Smooth muscle cell (in vitro differentiated cells): ENCODE measurements at regions not wholly inside any gene's neighbourhood (a gene's known extent, or its start where the extent isn't known, plus 50 kb on each side); places are given as distances from the start of the nearest gene placed in this dataset.

ENCODE experiments used
- DNase-seq: peaks from one replicate; lab custom pipeline; 2025; ENCODE audit not compliant: unreplicated experiment; lab: John Stamatoyannopoulos, UW
- H2AFZ ChIP-seq: fragments of 200-600 bp; sonication (generic); 2 replicates; pipeline ENCODE4 v1.6.0; 2016; ENCODE audit warnings: antibody characterized with exemption, low read depth, mild to moderate bottlenecking
- H3F3A ChIP-seq: fragments of 200-600 bp; sonication (generic); 2 replicates; pipeline ENCODE4 v1.6.0; 2017; ENCODE audit warnings: antibody characterized with exemption, low read depth
- H3K27ac ChIP-seq: fragments of 200-600 bp; sonication (generic); 2 replicates; pipeline ENCODE4 v1.5.1; 2016; ENCODE audit warnings: low read depth, mild to moderate bottlenecking
- H3K27me3 ChIP-seq: fragments of 200-600 bp; sonication (generic); 2 replicates; pipeline ENCODE4 v1.6.1; 2016; ENCODE audit warnings: low read depth, mild to moderate bottlenecking
- H3K36me3 ChIP-seq: fragments of 200-600 bp; sonication (generic); 2 replicates; pipeline ENCODE4 v1.5.1; 2016; ENCODE audit warnings: low read depth
- H3K4me1 ChIP-seq: fragments of 200-600 bp; sonication (generic); 2 replicates; pipeline ENCODE4 v1.5.1; 2016; ENCODE audit warnings: low read depth
- H3K4me2 ChIP-seq: fragments of 200-600 bp; sonication (generic); 2 replicates; pipeline ENCODE4 v1.6.0; 2016; ENCODE audit warnings: mild to moderate bottlenecking
- H3K4me3 ChIP-seq: fragments of 200-600 bp; sonication (generic); 2 replicates; pipeline ENCODE4 v1.5.1; 2016; ENCODE audit warnings: mild to moderate bottlenecking
- H3K79me2 ChIP-seq: fragments of 200-600 bp; sonication (generic); 2 replicates; pipeline ENCODE4 v1.6.0; 2016; ENCODE audit warnings: low read depth, mild to moderate bottlenecking
- H3K9ac ChIP-seq: fragments of 200-600 bp; sonication (generic); 2 replicates; pipeline ENCODE4 v1.6.0; 2016; ENCODE audit warnings: low read depth
- H3K9me3 ChIP-seq: fragments of 200-600 bp; sonication (generic); replicated peaks from 2 replicates; pipeline ENCODE4 v1.5.1; 2016; ENCODE audit warnings: low read depth
- H4K20me1 ChIP-seq: fragments of 200-600 bp; sonication (generic); 2 replicates; pipeline ENCODE4 v1.6.0; 2016; ENCODE audit warnings: low read depth
- WGBS: methylation state at CpG from one replicate; pipeline ENCODE4 v1.1.7; 2016; ENCODE audit warnings: low lambda C conversion rate; 5-methylcytosine and 5-hydroxymethylcytosine counted together
- TF ChIP-seq, protein P1 (sequence below): fragments of 200-600 bp; sonication (generic); IDR thresholded peaks from 2 replicates; pipeline ENCODE4 v1.5.1; 2017; ENCODE audit warnings: borderline replicate concordance, mild to moderate bottlenecking, antibody characterized with exemption; ENCODE audit not compliant: insufficient read depth, poor library complexity, severe bottlenecking

- TF ChIP-seq, protein P1, sequence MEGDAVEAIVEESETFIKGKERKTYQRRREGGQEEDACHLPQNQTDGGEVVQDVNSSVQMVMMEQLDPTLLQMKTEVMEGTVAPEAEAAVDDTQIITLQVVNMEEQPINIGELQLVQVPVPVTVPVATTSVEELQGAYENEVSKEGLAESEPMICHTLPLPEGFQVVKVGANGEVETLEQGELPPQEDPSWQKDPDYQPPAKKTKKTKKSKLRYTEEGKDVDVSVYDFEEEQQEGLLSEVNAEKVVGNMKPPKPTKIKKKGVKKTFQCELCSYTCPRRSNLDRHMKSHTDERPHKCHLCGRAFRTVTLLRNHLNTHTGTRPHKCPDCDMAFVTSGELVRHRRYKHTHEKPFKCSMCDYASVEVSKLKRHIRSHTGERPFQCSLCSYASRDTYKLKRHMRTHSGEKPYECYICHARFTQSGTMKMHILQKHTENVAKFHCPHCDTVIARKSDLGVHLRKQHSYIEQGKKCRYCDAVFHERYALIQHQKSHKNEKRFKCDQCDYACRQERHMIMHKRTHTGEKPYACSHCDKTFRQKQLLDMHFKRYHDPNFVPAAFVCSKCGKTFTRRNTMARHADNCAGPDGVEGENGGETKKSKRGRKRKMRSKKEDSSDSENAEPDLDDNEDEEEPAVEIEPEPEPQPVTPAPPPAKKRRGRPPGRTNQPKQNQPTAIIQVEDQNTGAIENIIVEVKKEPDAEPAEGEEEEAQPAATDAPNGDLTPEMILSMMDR, result no peak
- no peaks in the 10 kb centered on the region for H3K9me3 ChIP-seq
- no peaks in the 10 kb centered on the region for H3K79me2 ChIP-seq
- H3K4me2 ChIP-seq, result no peak overlapping the region
- no peaks in the 10 kb centered on the region for H3K36me3 ChIP-seq
- no peak overlapping the region for H3K9ac ChIP-seq
- peaks cover 24% of the 10 kb centered on the region for H3F3A ChIP-seq
- 98% methylated on average over 3 of the region's 3 CpGs for WGBS
- H3K27me3 ChIP-seq, result no peaks in the 10 kb centered on the region
- H3K27ac ChIP-seq, result no peak overlapping the region
- DNase-seq, result no peak
- H3K4me1 ChIP-seq, result peaks cover 4% of the 10 kb centered on the region
- H3K4me3 ChIP-seq, result no peak overlapping the region
- H2AFZ ChIP-seq, result no peak overlapping the region
- no peaks in the 10 kb centered on the region for H4K20me1 ChIP-seq
Measured at GRCh38 chr10:3943695-3944257, 158.8 kb upstream of the KLF6 start.

GRCh38 chr10:3942937-3943489 is 158.0 kb upstream of the KLF6 start:
- Histone ChIP-seq H3K9ac (peak overlapping the region; percentile 32), H2AFZ (peak overlapping the region; percentile 99)

GRCh38 chr10:3941676-3942075 is 156.7 kb upstream of the KLF6 start:
- Histone ChIP-seq H3K4me1 (peaks cover 4% of the 10 kb centered on the region), H3K36me3 (no peaks in the 10 kb centered on the region), H3K9me3 (no peaks in the 10 kb centered on the region), H3K27me3 (no peaks in the 10 kb centered on the region), H3F3A (peaks cover 17% of the 10 kb centered on the region), H2AFZ (no peak overlapping the region), H4K20me1 (no peaks in the 10 kb centered on the region), H3K4me2 (no peak overlapping the region), H3K79me2 (no peaks in the 10 kb centered on the region), H3K27ac (no peak overlapping the region), H3K9ac (no peak overlapping the region), H3K4me3 (no peak overlapping the region)
- TF ChIP-seq, protein P1, result no peak
- 95% methylated on average over 12 of the region's 12 CpGs for WGBS
- no peak for DNase-seq

More at GRCh38 chr10:3942937-3943489, 158.0 kb upstream of the KLF6 start:
- no peaks in the 10 kb centered on the region for H3K27me3 ChIP-seq
- no peak overlapping the region for H3K4me2 ChIP-seq
- DNase-seq, result no peak
- TF ChIP-seq, protein P1, result no peak
- H3K4me1 ChIP-seq, result peaks cover 4% of the 10 kb centered on the region
- WGBS, result 80% methylated on average over 9 of the region's 9 CpGs
- H3K9me3 ChIP-seq, result no peaks in the 10 kb centered on the region
- no peaks in the 10 kb centered on the region for H3K79me2 ChIP-seq
- H4K20me1 ChIP-seq, result no peaks in the 10 kb centered on the region
- peaks cover 24% of the 10 kb centered on the region for H3F3A ChIP-seq
- H3K4me3 ChIP-seq, result no peak overlapping the region
- peak overlapping the region; percentile 83 for H3K27ac ChIP-seq
- no peaks in the 10 kb centered on the region for H3K36me3 ChIP-seq
